Osteoblast (primary cell): ENCODE measurements at regions not wholly inside any gene's neighbourhood (a gene's known extent, or its start where the extent isn't known, plus 50 kb on each side); places are given as distances from the start of the nearest gene placed in this dataset.

Experiments used
- DNase-seq: peaks from one replicate; pipeline ENCODE4 v3.0.0; 2011; ENCODE audit warnings: low spot score, mixed read lengths; ENCODE audit not compliant: insufficient read length; ENCODE audit errors: missing footprints
- H2AFZ ChIP-seq: 2 replicates; pipeline ENCODE4 v1.6.0; 2011; ENCODE audit warnings: mild to moderate bottlenecking, low read length
- H3K27ac ChIP-seq: 2 replicates; pipeline ENCODE4 v1.5.1; 2011; ENCODE audit warnings: mild to moderate bottlenecking, low read depth, low read length, moderate library complexity
- H3K27me3 ChIP-seq: 2 replicates; pipeline ENCODE4 v1.6.0; 2012; ENCODE audit warnings: mild to moderate bottlenecking, control low read depth, inconsistent platforms, low read length, moderate library complexity; ENCODE audit not compliant: insufficient read depth
- H3K36me3 ChIP-seq: 2 replicates; pipeline ENCODE4 v1.5.1; 2011; ENCODE audit warnings: mild to moderate bottlenecking, low read length, control low read depth, moderate library complexity; ENCODE audit not compliant: insufficient read depth
- H3K4me1 ChIP-seq: 2 replicates; pipeline ENCODE4 v1.5.1; 2011; ENCODE audit warnings: mild to moderate bottlenecking, low read length, control low read depth, moderate library complexity; ENCODE audit not compliant: insufficient read depth
- H3K4me2 ChIP-seq: 2 replicates; pipeline ENCODE4 v1.6.0; 2011; ENCODE audit warnings: mild to moderate bottlenecking, low read length; ENCODE audit not compliant: insufficient read depth
- H3K4me3 ChIP-seq: fragments of 200-600 bp; sonication (generic); 3 replicates; pipeline ENCODE4 v1.5.1; 2012; ENCODE audit warnings: mild to moderate bottlenecking, low read length, inconsistent platforms; ENCODE audit not compliant: insufficient read depth
- H3K79me2 ChIP-seq: 2 replicates; pipeline ENCODE4 v1.6.0; 2012; ENCODE audit warnings: mild to moderate bottlenecking, low read length, control low read depth, inconsistent platforms; ENCODE audit not compliant: insufficient read depth
- H3K9me3 ChIP-seq: 2 replicates; pipeline ENCODE4 v1.5.1; 2011; ENCODE audit warnings: low read depth, low read length, control low read depth
- H4K20me1 ChIP-seq: 2 replicates; pipeline ENCODE4 v1.6.0; 2012; ENCODE audit warnings: mild to moderate bottlenecking, low read length, control low read depth; ENCODE audit not compliant: insufficient read depth
- TF ChIP-seq, protein P1 (sequence below): IDR thresholded peaks from 2 replicates; pipeline ENCODE4 v1.5.1; 2011; ENCODE audit warnings: mild to moderate bottlenecking, low read depth, low read length, moderate library complexity; ENCODE audit errors: extremely low read depth

DNA sequence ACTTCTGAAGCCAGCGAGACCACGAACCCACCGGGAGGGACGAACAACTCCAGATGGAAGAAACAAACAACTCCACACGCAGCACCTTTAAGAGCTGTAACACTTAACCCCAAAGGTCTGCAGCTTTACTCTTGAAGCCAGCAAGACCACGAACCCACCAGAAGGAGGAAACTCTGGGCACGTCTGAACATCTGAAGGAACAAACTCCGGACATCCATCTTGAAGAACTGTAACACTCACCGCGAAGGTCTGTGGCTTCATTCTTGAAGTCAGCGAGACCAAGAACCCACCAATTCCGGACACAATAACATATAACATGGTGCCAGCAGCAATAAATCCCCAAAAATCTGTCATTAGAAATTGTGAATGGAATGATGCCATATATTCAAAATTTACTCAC lies 180.9 kb downstream of the TLE1 start:
- no peak overlapping the region for H3K4me2 ChIP-seq
- no peaks in the 10 kb centered on the region for H3K79me2 ChIP-seq
- no peak for DNase-seq
- H3K4me1 ChIP-seq = no peaks in the 10 kb centered on the region
- no peak overlapping the region for H3K4me3 ChIP-seq
- no peaks in the 10 kb centered on the region for H4K20me1 ChIP-seq
- H3K9me3 ChIP-seq = no peaks in the 10 kb centered on the region
- H2AFZ ChIP-seq = no peak overlapping the region
- H3K27me3 ChIP-seq = peaks cover 16% of the 10 kb centered on the region
- no peak overlapping the region for H3K27ac ChIP-seq
- H3K36me3 ChIP-seq = no peaks in the 10 kb centered on the region
- TF ChIP-seq, protein P1, sequence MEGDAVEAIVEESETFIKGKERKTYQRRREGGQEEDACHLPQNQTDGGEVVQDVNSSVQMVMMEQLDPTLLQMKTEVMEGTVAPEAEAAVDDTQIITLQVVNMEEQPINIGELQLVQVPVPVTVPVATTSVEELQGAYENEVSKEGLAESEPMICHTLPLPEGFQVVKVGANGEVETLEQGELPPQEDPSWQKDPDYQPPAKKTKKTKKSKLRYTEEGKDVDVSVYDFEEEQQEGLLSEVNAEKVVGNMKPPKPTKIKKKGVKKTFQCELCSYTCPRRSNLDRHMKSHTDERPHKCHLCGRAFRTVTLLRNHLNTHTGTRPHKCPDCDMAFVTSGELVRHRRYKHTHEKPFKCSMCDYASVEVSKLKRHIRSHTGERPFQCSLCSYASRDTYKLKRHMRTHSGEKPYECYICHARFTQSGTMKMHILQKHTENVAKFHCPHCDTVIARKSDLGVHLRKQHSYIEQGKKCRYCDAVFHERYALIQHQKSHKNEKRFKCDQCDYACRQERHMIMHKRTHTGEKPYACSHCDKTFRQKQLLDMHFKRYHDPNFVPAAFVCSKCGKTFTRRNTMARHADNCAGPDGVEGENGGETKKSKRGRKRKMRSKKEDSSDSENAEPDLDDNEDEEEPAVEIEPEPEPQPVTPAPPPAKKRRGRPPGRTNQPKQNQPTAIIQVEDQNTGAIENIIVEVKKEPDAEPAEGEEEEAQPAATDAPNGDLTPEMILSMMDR = no peak

DNA sequence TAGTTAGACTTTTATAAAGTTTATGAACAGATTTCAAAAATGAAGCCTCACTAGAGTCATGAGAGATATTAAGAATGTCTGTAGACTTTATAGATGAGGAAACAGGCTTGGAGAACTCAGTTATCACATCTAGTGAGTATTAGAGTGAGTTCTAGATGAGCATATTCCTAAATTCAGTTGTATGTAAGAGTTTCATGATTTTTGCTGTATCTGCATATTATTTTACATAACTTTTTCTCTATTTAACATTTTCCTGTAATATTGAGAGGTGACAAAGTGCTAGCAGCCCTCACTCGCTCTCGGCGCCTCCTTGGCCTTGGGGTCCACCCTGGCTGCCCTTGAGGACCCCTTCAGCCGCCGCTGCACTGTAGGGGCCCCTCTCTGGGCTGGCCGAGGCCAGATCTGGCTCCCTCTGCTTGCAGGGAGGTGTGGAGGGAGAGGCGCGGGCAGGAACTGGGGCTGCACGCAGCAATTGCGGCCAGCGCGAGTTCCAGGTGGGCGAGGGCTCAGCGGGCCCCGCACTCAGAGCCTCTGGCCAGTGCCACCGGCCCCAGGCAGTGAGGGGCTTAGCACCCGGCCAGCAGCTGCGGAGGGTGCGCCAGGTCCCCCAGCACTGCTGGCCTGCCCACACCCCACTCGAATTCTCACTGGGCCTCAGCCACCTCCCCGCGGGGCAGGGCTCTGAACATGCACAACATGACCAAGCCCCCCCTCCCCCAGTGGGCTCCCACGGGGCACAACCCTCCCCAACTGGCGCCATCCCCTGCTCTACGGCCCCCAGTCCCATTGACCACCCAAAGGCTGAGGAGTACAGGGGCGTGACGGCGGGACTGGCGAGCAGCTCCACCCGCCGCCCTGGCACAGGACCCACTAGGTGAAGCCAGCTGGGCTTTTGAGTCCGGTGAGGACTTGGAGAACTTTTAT lies 182.1 kb downstream of the TLE1 start:
- Histone ChIP-seq H3K4me1 (no peaks in the 10 kb centered on the region), H3K27me3 (peaks cover 20% of the 10 kb centered on the region), H4K20me1 (no peaks in the 10 kb centered on the region), H3K4me2 (no peak overlapping the region), H3K27ac (no peak overlapping the region), H3K79me2 (no peaks in the 10 kb centered on the region), H3K4me3 (no peak overlapping the region), H2AFZ (no peak overlapping the region), H3K36me3 (no peaks in the 10 kb centered on the region), H3K9me3 (no peaks in the 10 kb centered on the region)
- no peak for DNase-seq
- TF ChIP-seq, protein P1 = no peak

DNA sequence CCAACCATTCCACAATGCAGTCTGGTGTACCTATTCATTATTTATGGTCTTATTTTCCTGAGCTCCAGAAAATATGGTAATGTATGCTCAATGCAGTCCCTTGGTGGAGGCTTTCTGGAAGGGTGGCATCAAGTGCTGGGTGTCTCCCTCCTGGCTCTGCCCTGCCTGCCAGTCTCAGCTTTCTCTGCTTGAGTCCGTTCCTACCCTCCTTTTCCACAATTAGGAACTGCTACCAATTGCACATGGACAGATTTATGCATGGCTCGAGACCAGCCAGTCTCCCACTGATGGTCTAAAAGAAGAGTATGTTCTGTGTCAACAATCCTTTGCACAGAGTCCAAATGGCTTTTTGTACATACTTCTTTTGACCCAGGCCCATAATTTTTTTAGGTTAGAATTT lies 189.8 kb downstream of the TLE1 start:
- Histone ChIP-seq H3K9me3 (no peaks in the 10 kb centered on the region), H3K79me2 (no peaks in the 10 kb centered on the region), H3K4me1 (peaks cover 14% of the 10 kb centered on the region), H3K27me3 (peaks cover 58% of the 10 kb centered on the region), H4K20me1 (no peaks in the 10 kb centered on the region), H3K27ac (no peak overlapping the region), H3K4me3 (no peak overlapping the region), H3K4me2 (no peak overlapping the region), H3K36me3 (no peaks in the 10 kb centered on the region), H2AFZ (no peak overlapping the region)
- no peak for DNase-seq
- TF ChIP-seq, protein P1 = no peak

DNA sequence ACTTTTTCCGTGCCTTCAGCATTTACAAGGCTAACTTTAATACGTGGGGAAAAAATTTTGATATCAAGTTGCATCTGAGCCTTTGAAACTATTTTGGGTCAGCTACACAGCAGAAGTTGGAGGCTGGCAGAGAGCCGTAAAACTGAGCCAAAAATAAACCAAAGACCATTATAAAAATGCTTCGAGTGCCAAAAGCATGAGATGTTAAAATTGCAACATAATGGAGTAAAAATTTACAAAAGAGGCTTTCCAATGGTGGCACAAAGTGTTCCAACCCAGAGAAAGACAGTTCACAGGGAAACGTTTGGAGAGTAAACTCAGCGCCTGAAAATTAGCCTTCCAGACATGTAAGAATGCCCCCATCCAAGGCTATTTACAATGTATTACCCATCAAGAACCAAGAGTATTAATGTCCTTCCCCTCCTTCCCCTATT lies 190.3 kb downstream of the TLE1 start:
- Histone ChIP-seq H2AFZ (peak overlapping the region; percentile 20), H3K79me2 (no peaks in the 10 kb centered on the region), H3K4me1 (peaks cover 14% of the 10 kb centered on the region), H3K27me3 (peaks cover 64% of the 10 kb centered on the region), H3K27ac (no peak overlapping the region), H4K20me1 (no peaks in the 10 kb centered on the region), H3K4me2 (peak overlapping the region; percentile 68), H3K9me3 (no peaks in the 10 kb centered on the region), H3K4me3 (peak overlapping the region; percentile 34), H3K36me3 (no peaks in the 10 kb centered on the region)
- TF ChIP-seq, protein P1 = no peak
- peak; percentile 54 for DNase-seq
